ENCODE measurements at regions not wholly inside any gene's neighbourhood (a gene's known extent, or its start where the extent isn't known, plus 50 kb on each side); places are given as distances from the start of the nearest gene placed in this dataset.

- no peak for TF ChIP-seq CTCF (IDR thresholded peaks at IDR 0.05; ENCODE audit: unreplicated experiment)
- Mint-ChIP-seq H3K27me3 (ENCODE audit: low read depth) (peaks cover 4% of the 10 kb centered on the region), H3K36me3 (no peaks in the 10 kb centered on the region), H3K9me3 (no peaks in the 10 kb centered on the region), H3K4me1 (no peaks in the 10 kb centered on the region), H3K27ac (no peak overlapping the region), H3K4me3 (no peak overlapping the region)
- no peak for DNase-seq (ENCODE audit: low spot score in 2 of 2, unreplicated experiment in 2 of 2)
These were observed 108.0 kb downstream of the SNX5 start for GRCh38 chr20:17860301-17861197.

- Mint-ChIP-seq H3K27ac (no peak overlapping the region), H3K4me3 (no peak overlapping the region), H3K4me1 (no peaks in the 10 kb centered on the region), H3K27me3 (ENCODE audit: low read depth) (peaks cover 4% of the 10 kb centered on the region), H3K36me3 (no peaks in the 10 kb centered on the region), H3K9me3 (no peaks in the 10 kb centered on the region)
- DNase-seq (ENCODE audit: low spot score in 2 of 2, unreplicated experiment in 2 of 2), result no peak
- TF ChIP-seq CTCF (IDR thresholded peaks at IDR 0.05; ENCODE audit: unreplicated experiment), result no peak
These were observed 108.9 kb downstream of the SNX5 start for GRCh38 chr20:17859616-17860232.

- no peak overlapping the region for H3K4me3 Mint-ChIP-seq
- H3K27me3 Mint-ChIP-seq (ENCODE audit: low read depth), result peaks cover 4% of the 10 kb centered on the region
- no peak for DNase-seq (ENCODE audit: low spot score in 2 of 2, unreplicated experiment in 2 of 2)
- no peak for TF ChIP-seq CTCF (IDR thresholded peaks at IDR 0.05; ENCODE audit: unreplicated experiment)
- H3K9me3 Mint-ChIP-seq, result no peaks in the 10 kb centered on the region
- H3K4me1 Mint-ChIP-seq, result no peaks in the 10 kb centered on the region
- H3K27ac Mint-ChIP-seq, result no peak overlapping the region
- H3K36me3 Mint-ChIP-seq, result no peaks in the 10 kb centered on the region
These were observed 109.5 kb downstream of the SNX5 start for GRCh38 chr20:17859002-17859615.

GRCh38 chr20:17858450-17859001 lies 110.1 kb downstream of the SNX5 start:
- no peak for DNase-seq (ENCODE audit: low spot score in 2 of 2, unreplicated experiment in 2 of 2)
- no peak overlapping the region for H3K27ac Mint-ChIP-seq
- no peaks in the 10 kb centered on the region for H3K4me1 Mint-ChIP-seq
- H3K9me3 Mint-ChIP-seq, result no peaks in the 10 kb centered on the region
- H3K27me3 Mint-ChIP-seq (ENCODE audit: low read depth), result peaks cover 4% of the 10 kb centered on the region
- TF ChIP-seq CTCF (IDR thresholded peaks at IDR 0.05; ENCODE audit: unreplicated experiment), result no peak
- H3K4me3 Mint-ChIP-seq, result no peak overlapping the region
- no peaks in the 10 kb centered on the region for H3K36me3 Mint-ChIP-seq

- no peak overlapping the region for H3K27ac Mint-ChIP-seq
- no peak overlapping the region for H3K4me3 Mint-ChIP-seq
- H3K9me3 Mint-ChIP-seq, result no peaks in the 10 kb centered on the region
- no peak for DNase-seq (ENCODE audit: low spot score in 2 of 2, unreplicated experiment in 2 of 2)
- no peaks in the 10 kb centered on the region for H3K36me3 Mint-ChIP-seq
- no peak for TF ChIP-seq CTCF (IDR thresholded peaks at IDR 0.05; ENCODE audit: unreplicated experiment)
- peaks cover 4% of the 10 kb centered on the region for H3K27me3 Mint-ChIP-seq (ENCODE audit: low read depth)
- H3K4me1 Mint-ChIP-seq, result no peaks in the 10 kb centered on the region
These were observed 110.8 kb downstream of the SNX5 start for GRCh38 chr20:17857639-17858449.

Data from mesothelial cell of epicardium (in vitro differentiated cells).